HG03045 (cell line): ENCODE measurements at regions not wholly inside any gene's neighbourhood (a gene's known extent, or its start where the extent isn't known, plus 50 kb on each side); places are given as distances from the start of the nearest gene placed in this dataset.

Experiments used
- ATAC-seq: cut with Tn5 transposase; IDR thresholded peaks from one replicate; pipeline ENCODE4 v1.9.1; 2021; ENCODE audit warnings: mild to moderate bottlenecking, moderate library complexity; ENCODE audit not compliant: unreplicated experiment

DNA sequence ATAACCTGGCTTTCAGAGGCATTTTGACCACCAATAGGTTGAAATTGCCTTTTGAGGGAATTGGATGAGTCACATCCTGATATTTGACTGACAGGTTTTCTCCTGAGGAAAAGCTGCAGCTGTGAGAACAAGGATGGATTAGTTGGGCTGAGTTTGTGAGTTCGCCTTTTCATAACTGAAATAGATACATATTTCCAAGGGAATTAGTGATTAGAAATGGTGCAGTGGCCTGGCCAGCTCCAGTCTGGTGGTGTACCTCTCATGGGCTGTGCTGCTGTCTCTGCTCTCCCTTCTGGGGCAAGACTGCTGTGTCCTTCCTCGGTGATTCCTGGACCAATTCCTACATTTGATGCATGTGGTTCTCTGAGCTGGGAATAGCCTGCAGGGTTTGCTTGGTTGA, 341.3 kb downstream of the TSN start:
- no peak for ATAC-seq

DNA sequence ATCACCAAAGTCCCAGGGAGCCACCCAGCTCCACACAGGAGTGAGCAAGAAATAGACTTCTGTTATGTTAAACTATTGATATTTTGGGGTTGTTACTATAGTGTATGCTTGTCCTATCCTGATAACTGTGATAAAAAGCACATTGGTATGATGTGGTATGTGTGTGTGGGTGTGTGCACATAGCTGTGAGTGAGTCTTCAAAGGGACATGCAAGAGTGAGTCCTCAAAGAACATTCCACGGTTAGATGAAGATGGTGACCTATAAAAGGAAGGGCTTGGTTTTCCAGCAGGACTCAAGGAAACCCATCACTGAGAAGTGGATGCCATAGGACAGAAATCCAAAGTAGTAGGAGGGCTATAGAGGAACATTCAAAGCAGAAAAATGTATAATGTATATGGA, 342.9 kb downstream of the TSN start:
- ATAC-seq: no peak

DNA sequence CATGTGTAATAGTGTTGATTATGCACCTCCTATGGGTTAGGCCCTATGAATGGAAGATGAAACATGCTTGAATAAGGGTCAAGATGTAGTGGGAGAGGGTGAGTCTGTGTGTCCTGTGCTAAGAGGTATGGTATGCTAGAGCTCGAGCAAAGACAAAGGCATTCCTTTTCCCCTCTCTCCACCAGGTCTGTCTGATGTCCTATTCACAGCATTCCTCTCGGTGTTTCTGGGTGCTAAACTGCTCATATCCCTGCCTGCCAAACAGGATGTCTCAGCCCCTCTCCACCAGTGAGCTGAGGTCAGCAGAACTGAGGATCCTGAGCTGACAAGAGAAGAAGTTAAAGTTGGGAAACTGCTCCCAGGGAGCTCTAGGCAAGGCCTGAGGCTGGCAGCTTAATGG, 344.9 kb downstream of the TSN start:
- ATAC-seq: no peak

DNA sequence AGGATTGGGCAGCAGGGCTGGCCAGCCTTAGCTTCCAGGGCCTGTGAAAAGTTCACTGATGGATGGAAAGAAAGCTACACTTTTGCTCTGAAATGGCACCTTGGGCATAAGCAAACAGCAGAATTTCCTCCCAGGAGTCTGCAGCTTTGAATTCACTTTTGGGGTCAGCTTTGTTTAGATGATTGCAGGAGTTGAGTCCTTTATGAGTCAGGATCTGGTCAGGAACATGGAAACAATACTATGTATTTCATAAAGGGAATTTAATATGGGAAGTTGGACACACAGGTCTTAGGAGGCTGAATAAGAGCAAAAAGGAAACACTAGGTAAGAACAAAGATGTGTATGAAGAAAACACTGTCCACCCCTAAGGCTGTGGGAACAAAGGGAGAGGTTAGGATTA, 345.3 kb downstream of the TSN start:
- ATAC-seq: no peak

DNA sequence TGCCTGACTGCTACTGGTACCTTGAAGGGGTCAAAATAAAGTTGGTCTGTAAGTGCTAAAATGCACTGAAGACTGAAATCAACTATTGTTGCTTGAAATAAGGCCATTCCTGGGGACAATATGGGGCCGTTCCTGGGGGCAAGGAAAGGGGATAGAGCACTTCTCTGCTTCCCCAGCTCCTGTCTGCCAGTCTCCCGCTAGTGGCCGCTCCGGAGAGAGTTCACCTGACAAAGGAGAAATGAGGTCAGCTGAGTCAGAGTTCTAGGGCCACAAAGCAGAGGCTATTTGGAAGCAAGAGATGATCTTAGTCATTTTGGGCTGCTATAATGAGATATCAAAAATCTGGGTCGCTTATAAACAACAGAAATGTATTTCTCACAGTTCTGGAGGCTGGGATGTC, 345.9 kb downstream of the TSN start:
- ATAC-seq: no peak

DNA sequence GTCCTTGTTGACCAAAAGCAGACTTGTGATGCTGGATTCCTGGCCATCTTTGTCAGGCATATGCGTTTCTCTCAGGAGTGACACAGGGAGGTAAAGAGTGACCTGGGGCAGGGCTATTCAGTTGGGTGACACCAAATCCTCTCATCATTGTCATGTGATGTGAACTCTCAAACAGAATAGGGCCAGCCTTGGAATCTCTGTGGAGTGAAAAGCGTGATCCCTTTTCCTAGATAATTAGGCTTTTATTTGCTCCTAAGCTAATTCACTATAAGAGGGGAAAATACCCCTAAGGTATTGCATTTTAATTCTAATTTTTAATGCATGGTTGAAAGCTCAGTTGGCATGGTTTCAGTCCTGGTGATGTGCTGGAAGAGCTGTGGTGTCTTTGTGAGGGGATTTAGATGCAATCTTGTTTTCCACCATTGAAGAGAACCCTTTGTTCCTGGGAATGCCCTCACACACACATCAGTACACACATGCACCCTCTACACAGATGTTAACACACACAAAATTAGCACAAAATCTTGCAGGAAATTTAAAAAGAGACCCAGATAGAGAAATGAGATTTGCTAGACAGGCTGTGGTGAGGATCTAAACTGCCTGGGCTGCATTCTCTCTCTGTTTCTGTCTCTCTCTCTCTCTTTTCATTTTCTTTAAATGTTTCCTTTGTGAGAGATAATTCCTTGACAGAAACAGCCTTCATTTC, 349.9 kb downstream of the TSN start:
- no peak for ATAC-seq

DNA sequence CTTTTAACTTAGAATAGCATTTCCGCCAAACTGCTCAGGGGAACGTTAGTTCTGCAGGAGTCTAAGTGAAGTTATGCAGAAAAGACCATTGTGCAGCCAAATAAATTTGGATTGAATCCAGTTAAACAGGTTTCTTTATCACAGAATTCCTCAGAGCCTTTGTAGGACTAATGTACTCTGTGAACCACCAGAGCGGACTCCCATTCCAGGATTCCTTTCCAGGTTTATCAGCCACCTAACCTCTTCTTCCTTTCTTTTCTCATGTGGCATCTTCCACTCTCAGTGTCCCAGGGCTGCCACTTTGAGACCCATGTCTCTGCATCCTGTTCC, 350.4 kb downstream of the TSN start:
- no peak for ATAC-seq

DNA sequence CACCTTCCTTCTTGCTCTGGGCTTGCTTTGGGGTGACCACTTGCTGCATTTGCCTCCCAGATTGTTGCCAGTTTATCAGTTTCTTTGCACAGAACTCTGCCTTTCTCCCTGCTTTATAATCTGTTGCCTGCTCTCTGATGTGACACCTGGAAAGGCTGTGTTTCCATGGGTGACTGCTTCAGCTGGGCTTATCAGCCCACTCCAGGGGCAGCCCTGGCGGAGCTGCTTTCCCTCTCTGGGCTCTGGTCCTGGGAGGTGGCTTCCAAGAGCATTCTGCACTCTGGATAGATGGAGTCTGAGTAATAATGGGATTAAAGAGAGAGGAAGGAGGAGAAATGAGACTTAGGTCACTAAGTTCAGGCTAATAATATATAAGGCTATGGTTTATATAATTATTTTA, 352.7 kb downstream of the TSN start:
- ATAC-seq: no peak

DNA sequence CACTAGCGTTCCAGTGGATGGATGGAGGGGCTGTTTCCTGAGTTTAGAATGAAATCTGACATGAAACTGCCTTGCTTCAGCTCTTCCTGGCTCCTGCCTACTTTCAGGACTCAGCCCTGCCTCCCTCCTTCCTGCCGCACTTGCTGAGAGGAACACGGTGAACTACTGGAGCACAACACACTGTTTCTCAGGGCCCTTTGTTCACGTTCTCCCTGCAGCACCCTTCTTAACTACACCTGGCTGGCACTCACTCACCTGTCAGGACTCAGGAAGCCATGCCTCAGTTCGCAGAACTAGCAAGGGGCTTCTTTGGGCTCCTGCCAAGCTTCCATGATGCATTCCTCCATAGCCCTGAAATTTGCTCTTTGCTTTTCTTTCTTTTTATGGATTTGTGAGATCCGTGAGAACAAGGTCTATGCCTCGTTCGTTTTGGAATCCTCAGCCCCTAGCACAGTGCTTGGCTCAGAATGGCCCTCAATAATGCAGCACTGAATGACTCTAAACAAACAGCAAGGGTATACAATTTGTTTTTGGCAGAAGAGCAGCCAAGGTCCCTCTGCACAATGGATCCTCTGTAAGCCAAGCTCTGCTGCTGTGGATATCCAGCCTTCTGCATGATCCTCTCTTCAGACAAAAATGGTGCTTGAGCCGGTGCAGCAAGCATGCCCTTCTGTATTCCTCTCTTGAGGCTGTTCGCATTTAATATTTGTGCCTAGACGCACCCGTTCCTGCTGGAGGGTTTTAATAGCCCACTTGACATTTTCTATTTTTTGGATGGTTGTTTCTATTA, 357.0 kb downstream of the TSN start:
- no peak for ATAC-seq

DNA sequence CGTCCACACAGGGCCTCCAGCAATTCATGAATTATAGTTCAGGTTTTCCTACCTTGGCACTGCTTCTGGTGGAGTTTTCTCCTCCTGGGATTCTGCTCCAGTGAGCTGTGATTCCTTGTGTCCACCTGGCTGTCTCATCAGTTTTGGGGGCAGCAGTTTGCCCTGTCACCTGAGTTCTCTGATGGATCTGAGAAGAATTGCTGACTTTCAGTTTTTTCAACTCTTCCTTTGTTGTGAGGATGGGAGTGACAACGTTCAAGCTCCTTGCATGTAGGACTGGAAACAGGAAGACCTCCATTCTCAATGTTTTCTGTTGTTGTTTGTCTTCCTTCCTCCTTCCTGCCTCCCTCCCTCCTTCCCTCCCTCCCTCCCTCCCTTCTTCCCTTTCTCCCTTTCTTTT, 359.0 kb downstream of the TSN start:
- no peak for ATAC-seq

DNA sequence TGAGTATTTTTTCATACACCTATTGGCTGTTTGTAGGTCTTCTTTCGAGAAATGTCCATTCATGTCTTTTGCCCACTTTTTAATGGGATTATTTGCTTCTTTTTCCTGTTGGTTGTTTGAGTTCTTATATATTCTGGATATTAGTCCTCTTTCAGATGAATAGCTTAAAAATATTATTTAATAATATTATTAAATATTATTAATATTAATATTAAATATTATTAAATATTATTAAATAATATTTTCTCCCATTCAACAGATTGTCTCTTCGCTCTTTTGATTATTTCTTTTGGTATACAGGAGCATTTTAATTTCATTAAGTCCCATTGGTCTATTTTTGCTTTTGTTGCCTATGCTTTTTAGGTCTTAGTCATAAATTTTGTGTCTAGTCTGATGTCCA, 361.9 kb downstream of the TSN start:
- ATAC-seq: no peak

DNA sequence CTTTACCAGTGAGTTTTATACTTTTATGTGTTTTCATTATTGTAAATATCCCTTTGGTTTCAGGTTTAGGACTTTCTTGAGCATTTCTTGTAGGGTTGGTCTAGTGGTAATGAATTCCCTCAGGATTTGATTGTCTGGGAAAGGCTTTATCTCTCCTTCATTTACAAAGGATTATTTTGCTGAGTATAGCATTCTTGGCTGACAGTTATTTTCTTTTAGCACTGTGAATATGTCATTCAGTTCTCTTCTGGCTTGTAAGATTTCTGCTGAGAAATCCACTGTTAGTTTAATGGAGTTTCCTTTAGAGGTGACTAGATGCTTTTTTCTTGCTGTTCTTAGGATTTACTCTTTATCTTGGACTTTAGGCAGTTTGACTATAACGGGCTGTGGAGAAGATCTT, 373.9 kb downstream of the TSN start:
- ATAC-seq: no peak

DNA sequence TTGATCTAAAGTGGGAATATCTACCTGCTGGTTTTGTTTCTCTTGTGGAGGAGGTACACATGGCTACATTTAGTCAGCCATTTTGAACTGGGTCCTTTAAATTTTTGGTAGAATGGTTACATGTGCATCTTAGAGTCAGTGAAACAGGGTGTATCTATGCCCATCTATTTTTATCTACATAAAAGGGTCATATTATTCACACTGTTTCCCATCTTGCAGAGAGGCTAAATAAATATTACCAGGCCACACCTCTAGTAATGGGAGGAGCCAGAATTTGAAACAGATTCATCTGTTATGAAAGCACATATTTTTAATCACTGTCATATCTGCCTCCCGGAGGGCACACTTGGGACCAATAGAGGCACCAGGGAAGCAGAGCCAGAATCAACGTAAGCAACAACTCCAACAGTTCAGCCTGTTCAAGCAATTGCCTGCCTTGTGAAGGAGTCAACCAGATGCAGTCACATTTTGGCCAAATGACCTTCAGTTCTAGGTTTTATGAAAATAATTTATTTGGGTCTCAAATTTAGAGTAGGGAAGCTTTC, 376.8 kb downstream of the TSN start:
- no peak for ATAC-seq

DNA sequence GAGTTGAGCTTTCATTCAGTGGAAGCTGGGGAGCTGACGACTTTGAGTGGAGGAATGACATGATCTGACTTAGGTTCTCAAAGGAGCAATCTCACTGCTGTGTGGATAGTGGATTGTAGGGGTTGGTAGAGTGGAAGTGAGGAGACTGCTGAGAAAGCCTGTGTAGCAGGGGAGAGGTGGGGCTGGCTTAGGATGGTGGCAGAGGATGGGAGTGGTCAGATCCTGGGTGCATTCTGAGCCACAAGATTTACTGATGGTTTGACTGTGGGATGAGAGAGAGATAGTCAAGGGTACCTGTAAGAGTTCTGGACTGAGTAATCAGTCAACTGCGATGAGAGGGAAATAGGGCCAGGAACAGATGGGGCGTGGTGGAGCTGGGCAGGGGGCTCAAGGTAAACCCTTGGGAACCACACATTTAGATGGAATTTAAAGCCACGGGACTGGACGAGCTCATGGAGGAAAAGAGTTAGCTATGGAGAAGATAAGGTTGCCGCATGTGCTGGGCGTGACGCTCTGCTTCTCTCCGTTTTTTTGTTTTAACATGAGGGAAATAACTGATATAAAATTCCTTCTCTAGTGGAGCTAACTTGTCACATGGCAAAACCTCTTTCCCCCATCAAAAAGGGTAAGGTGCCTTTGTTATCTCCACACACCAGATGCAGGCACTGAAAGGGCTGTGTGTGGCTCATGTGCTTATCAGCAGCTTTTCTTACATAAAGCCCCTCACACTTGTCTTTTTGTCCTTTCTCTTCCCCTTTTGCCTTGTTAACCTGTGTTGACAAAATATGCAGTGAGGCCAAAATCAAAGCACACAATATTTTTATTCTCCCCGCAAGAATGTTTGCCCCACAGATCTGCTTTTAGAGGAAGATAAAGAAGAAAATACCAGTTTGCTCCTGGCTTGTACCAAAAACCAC, 379.8 kb downstream of the TSN start:
- no peak for ATAC-seq

DNA sequence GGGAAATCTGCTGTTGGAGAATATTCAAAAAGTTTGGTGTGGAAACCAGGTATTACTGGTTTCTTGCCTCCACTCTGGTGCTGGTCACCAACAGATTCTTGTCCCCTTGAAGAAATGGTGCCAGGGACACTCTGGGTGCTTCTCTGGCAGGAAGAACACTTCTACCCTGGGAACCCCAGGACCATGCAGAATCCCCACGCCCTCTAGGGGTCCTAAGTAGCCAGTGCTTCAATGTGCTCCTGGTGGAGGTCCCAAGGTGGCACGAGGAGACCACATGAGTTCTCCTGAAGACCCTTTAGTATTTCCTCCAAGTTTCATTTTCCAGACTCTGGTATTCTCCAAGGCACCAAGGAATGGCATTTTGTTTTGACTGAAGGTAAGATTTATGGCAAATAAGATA, 380.6 kb downstream of the TSN start:
- no peak for ATAC-seq

DNA sequence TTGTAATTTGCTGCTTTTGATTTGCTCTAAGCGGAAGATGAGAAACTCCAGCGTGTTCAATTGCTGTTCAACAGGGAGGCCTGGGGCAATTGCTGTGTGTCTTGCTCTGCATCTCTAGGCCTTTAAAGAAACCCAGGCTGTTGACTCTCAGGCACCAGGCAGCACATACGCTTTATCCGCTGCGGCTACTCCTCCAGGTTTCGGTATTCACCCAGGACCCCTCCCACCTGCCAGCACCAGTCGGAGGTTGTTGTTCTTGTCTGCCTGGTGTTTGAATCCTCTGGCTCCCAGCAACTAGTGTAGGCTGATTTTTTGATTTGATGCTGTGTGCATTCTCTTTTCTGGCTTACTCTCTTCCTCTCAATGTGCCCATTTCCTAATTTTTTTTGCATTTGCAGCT, 383.1 kb downstream of the TSN start:
- no peak for ATAC-seq

DNA sequence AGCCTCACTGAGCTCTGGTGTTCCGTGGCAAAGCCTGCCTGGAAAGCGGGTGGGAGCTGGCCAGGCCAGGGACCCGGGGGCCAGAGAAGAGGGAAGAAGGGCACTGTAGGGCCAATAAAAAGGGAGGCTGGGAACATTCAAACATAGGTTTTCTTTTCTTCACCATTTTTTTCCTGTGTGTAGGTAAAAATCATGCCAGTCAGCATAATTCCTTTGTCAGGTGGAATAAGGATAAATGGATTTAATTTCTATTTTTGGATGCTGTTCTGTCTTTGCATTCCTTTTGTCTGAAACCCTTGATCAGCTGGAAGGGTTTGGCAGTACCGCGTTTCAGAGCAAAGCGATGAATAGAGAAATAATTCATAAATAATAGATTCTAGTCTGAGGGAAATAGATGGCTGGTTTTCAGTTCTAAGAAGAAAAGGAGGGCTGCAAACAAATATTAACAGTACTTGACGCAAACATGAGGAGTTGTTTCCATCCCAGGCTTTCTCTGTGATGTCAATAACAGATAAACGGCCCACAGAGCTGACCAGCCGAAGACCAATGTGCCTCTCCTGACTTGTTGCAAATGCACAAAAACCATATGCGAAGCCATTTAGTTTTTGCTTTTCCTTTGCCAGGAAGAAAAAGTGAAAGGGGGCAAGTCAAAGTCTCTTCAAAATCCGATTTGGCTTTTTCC, 384.4 kb downstream of the TSN start:
- no peak for ATAC-seq

DNA sequence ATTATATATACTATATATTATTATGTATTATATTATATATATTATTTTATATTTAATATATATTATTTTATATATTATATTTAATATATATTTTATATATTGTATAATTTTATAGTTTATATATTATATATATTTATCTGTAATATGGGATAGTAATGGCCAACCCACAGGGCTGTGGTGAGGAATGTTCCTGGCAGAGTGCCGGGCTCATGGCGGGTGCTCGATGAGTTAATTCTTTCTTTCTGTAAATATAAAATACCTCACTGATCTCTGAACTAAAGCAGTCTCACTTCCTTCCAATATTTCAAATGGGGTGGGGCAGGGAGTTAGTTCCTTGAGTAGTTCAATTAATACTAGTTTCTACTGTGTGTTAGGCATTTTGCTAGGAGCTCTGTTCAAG, 389.4 kb downstream of the TSN start:
- ATAC-seq: no peak

DNA sequence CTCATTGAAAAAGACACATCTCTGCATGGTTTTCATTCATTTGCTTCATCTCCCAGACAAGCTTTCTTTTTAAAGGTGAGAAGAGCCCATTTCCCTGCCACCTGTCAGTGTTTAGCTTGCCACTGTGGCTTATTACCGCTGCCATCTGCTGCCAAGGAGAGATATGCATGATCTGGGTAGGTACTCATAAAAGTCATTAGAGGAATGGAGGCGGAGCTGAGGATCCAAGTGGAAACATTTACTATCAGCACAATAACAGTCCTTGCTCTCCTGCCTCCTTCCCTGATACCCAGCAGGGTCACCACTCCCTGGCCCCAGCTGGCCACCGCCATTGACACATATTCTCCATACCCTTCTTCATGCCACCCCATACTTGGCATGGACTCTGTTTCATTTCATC, 390.4 kb downstream of the TSN start:
- ATAC-seq: no peak

DNA sequence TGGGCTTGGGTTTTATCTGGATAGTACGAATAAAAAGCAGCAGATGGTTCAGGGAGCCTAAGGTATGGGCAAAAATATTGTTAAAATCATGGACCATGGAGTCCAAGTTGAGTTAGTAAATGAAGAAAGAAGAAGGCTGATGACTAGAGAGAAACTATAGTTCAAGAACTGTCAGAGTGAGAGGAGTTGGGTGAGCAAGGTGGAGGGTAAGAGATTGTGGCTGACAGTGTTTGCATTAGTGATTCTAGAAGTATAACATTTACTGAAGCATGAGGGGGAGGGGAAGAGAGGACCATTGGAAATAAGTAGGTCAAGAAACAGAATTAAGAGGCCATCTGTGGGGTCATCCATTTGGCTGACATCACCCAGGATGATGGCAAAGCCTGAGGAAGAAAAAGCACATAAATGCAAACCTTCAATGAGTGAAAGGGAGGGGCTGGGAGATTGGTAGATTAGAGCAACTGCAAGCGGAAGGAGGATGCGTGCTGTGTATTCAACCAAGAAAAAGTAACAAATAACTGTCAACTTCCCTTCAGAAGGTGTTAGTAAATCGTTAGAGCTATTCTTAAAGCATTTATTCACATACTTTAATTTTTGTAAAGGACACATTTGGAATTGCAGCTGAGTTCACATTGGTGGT, 392.8 kb downstream of the TSN start:
- ATAC-seq: no peak
